MM.1S (cell line): ENCODE measurements at regions not wholly inside any gene's neighbourhood (a gene's known extent, or its start where the extent isn't known, plus 50 kb on each side); places are given as distances from the start of the nearest gene placed in this dataset.

Source experiments
- EZH2 ChIP-seq: fragments of 300-600 bp; sonication (generic); optimal IDR thresholded peaks from 2 replicates; pipeline ENCODE3; 2017; ENCODE audit warnings: low read depth, mild to moderate bottlenecking, antibody characterized with exemption, low read length, mixed read lengths
- TF ChIP-seq, protein P1 (sequence below): fragments of 300-600 bp; sonication (generic); IDR thresholded peaks from 2 replicates; pipeline ENCODE4 v1.5.1; 2016; ENCODE audit warnings: antibody characterized with exemption, low read length, mixed read lengths

- TF ChIP-seq, protein P1, sequence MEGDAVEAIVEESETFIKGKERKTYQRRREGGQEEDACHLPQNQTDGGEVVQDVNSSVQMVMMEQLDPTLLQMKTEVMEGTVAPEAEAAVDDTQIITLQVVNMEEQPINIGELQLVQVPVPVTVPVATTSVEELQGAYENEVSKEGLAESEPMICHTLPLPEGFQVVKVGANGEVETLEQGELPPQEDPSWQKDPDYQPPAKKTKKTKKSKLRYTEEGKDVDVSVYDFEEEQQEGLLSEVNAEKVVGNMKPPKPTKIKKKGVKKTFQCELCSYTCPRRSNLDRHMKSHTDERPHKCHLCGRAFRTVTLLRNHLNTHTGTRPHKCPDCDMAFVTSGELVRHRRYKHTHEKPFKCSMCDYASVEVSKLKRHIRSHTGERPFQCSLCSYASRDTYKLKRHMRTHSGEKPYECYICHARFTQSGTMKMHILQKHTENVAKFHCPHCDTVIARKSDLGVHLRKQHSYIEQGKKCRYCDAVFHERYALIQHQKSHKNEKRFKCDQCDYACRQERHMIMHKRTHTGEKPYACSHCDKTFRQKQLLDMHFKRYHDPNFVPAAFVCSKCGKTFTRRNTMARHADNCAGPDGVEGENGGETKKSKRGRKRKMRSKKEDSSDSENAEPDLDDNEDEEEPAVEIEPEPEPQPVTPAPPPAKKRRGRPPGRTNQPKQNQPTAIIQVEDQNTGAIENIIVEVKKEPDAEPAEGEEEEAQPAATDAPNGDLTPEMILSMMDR, result no peak
- no peak for TF ChIP-seq EZH2
Observed at GRCh38 chr2:172342078-172342477, 85.3 kb upstream of the ITGA6 start.
